PC-3 (cell line): ENCODE measurements at regions not wholly inside any gene's neighbourhood (a gene's known extent, or its start where the extent isn't known, plus 50 kb on each side); places are given as distances from the start of the nearest gene placed in this dataset.

ENCODE experiments used
- ATAC-seq: fragments of 200-7000 bp; cut with Tn5 transposase; 2 replicates; pipeline ENCODE4 v1.9.1; 2020; ENCODE audit warnings: mild to moderate bottlenecking, moderate library complexity
- BruUV-seq: library from RNA; stranded (reverse); fragments of 400-500 nt; replicated peaks from 2 replicates; lab custom pipeline; 2021; lab: Mats Ljungman, UMichigan
- CTCF ChIA-PET: fragments of 300-600 bp; sonication (Branson Sonifier 250); formaldehyde crosslinking; loops from one replicate; lab custom pipeline; 2022; ENCODE audit warnings: antibody characterized with exemption; lab: Charles Lee
- POLR2A ChIA-PET: fragments of 300-600 bp; sonication (Branson Sonifier 250); formaldehyde crosslinking; loops from one replicate; lab custom pipeline; 2022; ENCODE audit warnings: antibody characterized with exemption; ENCODE audit not compliant: unreplicated experiment; lab: Charles Lee
- DNase-seq: peaks from one replicate; pipeline ENCODE4 v3.0.0-alpha.2; 2015
- H2AFZ ChIP-seq: fragments of 300-600 bp; sonication (generic); 2 replicates; pipeline ENCODE4 v1.6.0; 2016; ENCODE audit warnings: antibody characterized with exemption, low read length
- H3F3A ChIP-seq: fragments of 300-600 bp; sonication (generic); one replicate; pipeline ENCODE4 v1.6.0; 2017; ENCODE audit warnings: antibody characterized with exemption, low read length, control low read depth, mild to moderate bottlenecking; ENCODE audit not compliant: unreplicated experiment
- H3K27ac ChIP-seq: fragments of 300-600 bp; sonication (generic); 2 replicates; pipeline ENCODE4 v1.5.1; 2016; ENCODE audit warnings: mild to moderate bottlenecking, low read length
- H3K27me3 ChIP-seq: fragments of 300-600 bp; sonication (generic); 2 replicates; pipeline ENCODE4 v1.6.1; 2016; ENCODE audit warnings: low read length, mixed read lengths
- H3K36me3 ChIP-seq: fragments of 300-600 bp; sonication (generic); 2 replicates; pipeline ENCODE4 v1.6.1; 2016; ENCODE audit warnings: low read depth, mixed run types, low read length, mixed read lengths
- H3K4me1 ChIP-seq: fragments of 300-600 bp; sonication (generic); 2 replicates; pipeline ENCODE4 v1.5.1; 2016; ENCODE audit warnings: low read length; ENCODE audit not compliant: insufficient read depth
- H3K4me2 ChIP-seq: fragments of 300-600 bp; sonication (generic); 2 replicates; pipeline ENCODE4 v1.6.0; 2016; ENCODE audit warnings: low read length
- H3K4me3 ChIP-seq: fragments of 300-600 bp; sonication (generic); 2 replicates; pipeline ENCODE4 v1.5.1; 2016; ENCODE audit warnings: mild to moderate bottlenecking, low read length, mixed read lengths
- H3K79me2 ChIP-seq: fragments of 300-600 bp; sonication (generic); 2 replicates; pipeline ENCODE4 v1.6.1; 2017; ENCODE audit warnings: low read length, mixed read lengths
- H3K9ac ChIP-seq: fragments of 300-600 bp; sonication (generic); 2 replicates; pipeline ENCODE4 v1.6.0; 2016; ENCODE audit warnings: mild to moderate bottlenecking, low read length
- H3K9me2 ChIP-seq: fragments of 300-600 bp; sonication (generic); replicated peaks from 2 replicates; pipeline ENCODE4 v1.6.1; 2016; ENCODE audit warnings: mixed run types, low read length, mixed read lengths
- H3K9me3 ChIP-seq: fragments of 300-600 bp; sonication (generic); 2 replicates; pipeline ENCODE4 v1.6.1; 2016; ENCODE audit warnings: low read length, mixed read lengths
- H4K20me1 ChIP-seq: fragments of 300-600 bp; sonication (generic); 2 replicates; pipeline ENCODE4 v1.6.1; 2016; ENCODE audit warnings: low read length, mixed read lengths
- EZH2 ChIP-seq: fragments of 300-600 bp; sonication (generic); IDR thresholded peaks from one replicate; pipeline ENCODE4 v1.6.1; 2017; ENCODE audit warnings: antibody characterized with exemption, mild to moderate bottlenecking, low read length; ENCODE audit not compliant: unreplicated experiment
- EZH2phosphoT487 ChIP-seq: fragments of 300-600 bp; sonication (generic); IDR thresholded peaks from 2 replicates; pipeline ENCODE4 v1.6.1; 2018; ENCODE audit warnings: mild to moderate bottlenecking, antibody characterized with exemption, low read length, borderline replicate concordance
- intact Hi-C: fragments of 100-400 bp; cut with micrococcal nuclease; formaldehyde crosslinking; loops from 2 replicates; pipeline ENCODE4 v1.9.0; 2023
- TF ChIP-seq, protein P1 (sequence below): fragments of 300-600 bp; sonication (generic); conservative IDR thresholded peaks from 2 replicates; pipeline ENCODE4 v1.5.1; 2017; ENCODE audit warnings: antibody characterized with exemption, low read depth, mild to moderate bottlenecking, low read length

DNA sequence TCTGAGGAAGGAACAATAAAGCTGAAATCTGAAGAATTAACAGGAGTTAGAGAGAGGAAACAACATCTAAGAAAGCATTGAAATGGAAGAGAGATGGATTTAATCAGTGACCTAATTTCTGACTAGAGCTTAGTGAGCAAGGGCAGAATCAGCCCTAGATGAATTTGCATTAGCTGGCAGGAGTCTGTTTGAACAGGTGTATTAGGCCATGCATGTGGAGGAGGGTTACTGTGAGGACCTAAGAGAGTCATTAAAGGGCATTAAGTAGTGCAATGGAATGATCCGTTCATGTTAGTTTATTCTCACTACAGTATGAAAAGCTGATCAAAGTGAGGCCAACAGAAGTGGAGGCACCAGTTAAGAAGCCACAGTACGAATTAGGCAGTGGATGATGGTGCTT is 285.3 kb downstream of the GRB14 start:
- Histone ChIP-seq H3K79me2 (no peaks in the 10 kb centered on the region), H4K20me1 (no peaks in the 10 kb centered on the region), H3K27me3 (peaks cover 26% of the 10 kb centered on the region; the same call in 1 of the 2 replicates), H3F3A (no peaks in the 10 kb centered on the region), H3K36me3 (no peaks in the 10 kb centered on the region), H3K27ac (no peak overlapping the region), H3K4me3 (no peak overlapping the region), H3K9me3 (no peaks in the 10 kb centered on the region), H3K4me2 (no peak overlapping the region), H2AFZ (no peak overlapping the region), H3K9ac (no peak overlapping the region), H3K4me1 (no peaks in the 10 kb centered on the region), H3K9me2 (no peaks in the 10 kb centered on the region)
- DNase-seq (no peak), ATAC-seq (no peak)
- TF ChIP-seq EZH2 (no peak), EZH2phosphoT487 (no peak)
- TF ChIP-seq, protein P1, sequence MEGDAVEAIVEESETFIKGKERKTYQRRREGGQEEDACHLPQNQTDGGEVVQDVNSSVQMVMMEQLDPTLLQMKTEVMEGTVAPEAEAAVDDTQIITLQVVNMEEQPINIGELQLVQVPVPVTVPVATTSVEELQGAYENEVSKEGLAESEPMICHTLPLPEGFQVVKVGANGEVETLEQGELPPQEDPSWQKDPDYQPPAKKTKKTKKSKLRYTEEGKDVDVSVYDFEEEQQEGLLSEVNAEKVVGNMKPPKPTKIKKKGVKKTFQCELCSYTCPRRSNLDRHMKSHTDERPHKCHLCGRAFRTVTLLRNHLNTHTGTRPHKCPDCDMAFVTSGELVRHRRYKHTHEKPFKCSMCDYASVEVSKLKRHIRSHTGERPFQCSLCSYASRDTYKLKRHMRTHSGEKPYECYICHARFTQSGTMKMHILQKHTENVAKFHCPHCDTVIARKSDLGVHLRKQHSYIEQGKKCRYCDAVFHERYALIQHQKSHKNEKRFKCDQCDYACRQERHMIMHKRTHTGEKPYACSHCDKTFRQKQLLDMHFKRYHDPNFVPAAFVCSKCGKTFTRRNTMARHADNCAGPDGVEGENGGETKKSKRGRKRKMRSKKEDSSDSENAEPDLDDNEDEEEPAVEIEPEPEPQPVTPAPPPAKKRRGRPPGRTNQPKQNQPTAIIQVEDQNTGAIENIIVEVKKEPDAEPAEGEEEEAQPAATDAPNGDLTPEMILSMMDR = no peak
- no TSS peak for BruUV-seq
- CTCF ChIA-PET = no interaction called here
- intact Hi-C loops = no loop called here
- POLR2A ChIA-PET = no interaction called here

DNA sequence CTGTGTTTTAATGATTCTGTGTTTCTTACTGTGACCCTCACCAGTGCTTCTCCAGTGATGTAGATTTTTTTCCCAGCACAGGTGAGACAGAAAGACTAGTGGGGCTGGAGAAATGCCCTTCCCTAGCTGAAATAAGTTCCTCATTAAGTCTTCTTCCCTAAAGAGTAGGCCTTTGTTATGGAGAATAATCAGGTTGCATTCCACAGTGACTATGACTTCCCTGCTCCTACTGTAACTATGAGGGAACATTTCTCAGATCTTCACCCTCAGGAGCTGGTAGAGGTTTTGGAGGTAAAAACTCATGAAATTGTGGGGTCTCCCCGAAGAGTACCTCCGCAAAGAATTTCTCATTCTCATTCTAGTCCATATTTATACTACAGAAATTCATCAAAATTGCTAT is 286.2 kb downstream of the GRB14 start:
- Histone ChIP-seq H3K4me2 (no peak overlapping the region), H2AFZ (no peak overlapping the region), H3F3A (no peaks in the 10 kb centered on the region), H3K9me2 (no peaks in the 10 kb centered on the region), H4K20me1 (no peaks in the 10 kb centered on the region), H3K27ac (no peak overlapping the region), H3K4me3 (no peak overlapping the region), H3K9me3 (no peaks in the 10 kb centered on the region), H3K4me1 (no peaks in the 10 kb centered on the region), H3K36me3 (no peaks in the 10 kb centered on the region), H3K9ac (no peak overlapping the region), H3K27me3 (peaks cover 22% of the 10 kb centered on the region; the same call in 1 of the 2 replicates), H3K79me2 (no peaks in the 10 kb centered on the region)
- TF ChIP-seq, protein P1 = no peak
- TF ChIP-seq EZH2 = no peak
- TF ChIP-seq EZH2phosphoT487 = no peak
- ATAC-seq (no peak), DNase-seq (no peak)
- intact Hi-C loops = no loop called here
- no TSS peak for BruUV-seq
- CTCF ChIA-PET = no interaction called here
- POLR2A ChIA-PET = no interaction called here

DNA sequence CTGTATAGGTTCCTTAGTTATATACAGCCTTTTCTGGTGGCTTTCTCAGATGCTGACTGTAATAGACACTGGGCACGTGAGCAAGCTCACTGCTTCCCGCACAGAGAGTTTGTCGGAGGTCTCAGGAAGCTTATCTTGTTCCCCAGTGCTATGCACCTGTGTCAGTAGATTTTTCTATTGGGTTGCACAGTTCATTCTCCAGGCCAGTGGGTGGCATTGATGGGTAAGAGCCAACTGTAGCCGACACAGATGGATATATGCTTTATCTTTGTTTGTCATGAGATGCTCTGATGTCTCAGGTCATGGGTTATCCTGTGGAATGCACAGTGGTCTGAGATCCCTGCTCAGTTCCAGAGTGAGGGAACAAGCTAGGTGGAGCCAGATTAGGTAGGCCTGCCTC is 293.0 kb downstream of the GRB14 start:
- no peak for ATAC-seq
- no peak overlapping the region for H3K9ac ChIP-seq
- no TSS peak for BruUV-seq
- no peaks in the 10 kb centered on the region for H3K9me3 ChIP-seq
- no peak overlapping the region for H2AFZ ChIP-seq
- no peaks in the 10 kb centered on the region for H3F3A ChIP-seq
- no peak for DNase-seq
- H3K4me2 ChIP-seq = no peak overlapping the region
- no peak overlapping the region for H3K27ac ChIP-seq
- no peak overlapping the region for H3K4me3 ChIP-seq
- no peaks in the 10 kb centered on the region for H4K20me1 ChIP-seq
- CTCF ChIA-PET = no interaction called here
- H3K4me1 ChIP-seq = no peaks in the 10 kb centered on the region
- POLR2A ChIA-PET = no interaction called here
- intact Hi-C loops = no loop called here
- no peaks in the 10 kb centered on the region for H3K79me2 ChIP-seq
- H3K9me2 ChIP-seq = no peaks in the 10 kb centered on the region
- H3K36me3 ChIP-seq = no peaks in the 10 kb centered on the region
- H3K27me3 ChIP-seq = no peaks in the 10 kb centered on the region; the same call in 1 of the 2 replicates
- no peak for TF ChIP-seq EZH2phosphoT487
- TF ChIP-seq, protein P1 = no peak
- TF ChIP-seq EZH2 = no peak
